ENCODE measurements at regions not wholly inside any gene's neighbourhood (a gene's known extent, or its start where the extent isn't known, plus 50 kb on each side); places are given as distances from the start of the nearest gene placed in this dataset.

DNA sequence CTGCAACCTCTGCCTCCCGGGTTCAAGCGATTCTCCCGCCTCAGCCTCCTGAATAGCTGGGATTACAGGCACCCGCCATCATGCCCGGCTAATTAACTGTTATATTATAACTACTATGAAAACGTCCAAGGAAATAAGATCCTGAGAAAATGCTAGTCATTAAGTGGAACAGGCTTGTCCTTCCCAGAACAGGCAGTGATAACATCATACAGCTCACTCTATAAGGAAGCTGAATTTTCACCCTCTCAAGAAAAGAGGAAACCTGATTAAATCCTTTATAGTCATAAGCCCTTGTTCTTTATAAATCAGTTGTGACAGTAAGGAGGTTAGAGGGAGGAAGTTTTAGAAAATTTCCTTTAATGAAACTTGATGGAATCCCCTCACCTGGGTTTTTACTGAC, 163.9 kb upstream of the CLINT1 start:
- DNase-seq (ENCODE audit: low read depth) = no peak

- DNase-seq (ENCODE audit: low read depth) = no peak
Measured at GRCh38 chr5:158022393-158022792, 163.4 kb upstream of the CLINT1 start.

GRCh38 chr5:158020555-158021418, 161.8 kb upstream of the CLINT1 start:
- DNase-seq (ENCODE audit: low read depth) = no peak

GRCh38 chr5:158017469-158017868, 158.5 kb upstream of the CLINT1 start:
- DNase-seq (ENCODE audit: low read depth) = no peak

DNA sequence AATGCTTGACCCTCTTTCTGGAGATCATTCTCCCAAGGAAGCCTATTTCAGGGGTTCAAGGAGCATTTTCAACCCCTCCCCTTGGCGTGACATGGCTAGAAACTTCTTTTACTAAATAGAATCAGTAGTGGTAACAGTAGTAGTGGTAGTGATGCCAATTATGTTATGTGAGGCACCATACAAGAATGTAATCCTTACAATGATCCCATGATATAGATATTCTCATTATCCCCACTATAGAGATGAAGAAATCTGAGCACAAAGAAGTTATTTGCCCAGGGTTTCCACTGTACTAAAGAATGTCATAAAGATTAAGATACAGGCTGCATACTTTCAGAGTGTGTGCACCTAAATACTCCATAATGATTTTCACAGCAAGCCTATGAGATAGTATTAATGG, 155.4 kb upstream of the CLINT1 start:
- DNase-seq (ENCODE audit: low read depth) = no peak

- DNase-seq (ENCODE audit: low read depth) = no peak
Measured at GRCh38 chr5:158013939-158014338, 155.0 kb upstream of the CLINT1 start.

GRCh38 chr5:158013303-158013702, 154.4 kb upstream of the CLINT1 start:
- DNase-seq (ENCODE audit: low read depth) = no peak

DNA sequence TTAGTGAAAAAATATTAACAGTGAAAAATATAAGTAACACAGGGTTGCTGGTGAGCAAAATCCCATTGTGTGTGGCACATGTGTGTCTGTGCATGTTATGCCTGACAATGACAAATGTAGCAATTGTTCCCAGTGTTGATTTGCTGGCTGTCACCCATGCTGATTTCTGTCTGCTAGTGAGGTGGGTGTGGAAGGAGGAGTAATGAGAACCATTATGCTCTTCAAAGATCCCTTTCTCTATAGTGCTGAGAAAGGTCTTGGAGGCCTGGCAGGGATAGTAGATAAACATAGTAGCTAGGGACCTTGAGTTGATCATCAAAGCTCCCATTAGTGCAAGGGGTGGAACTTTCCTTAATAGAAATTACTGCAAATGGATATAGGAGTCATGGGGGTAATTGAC, 152.5 kb upstream of the CLINT1 start:
- no peak for DNase-seq (ENCODE audit: low read depth)

- no peak for DNase-seq (ENCODE audit: low read depth)
Measured at GRCh38 chr5:158010831-158011230, 151.9 kb upstream of the CLINT1 start.

- DNase-seq (ENCODE audit: low read depth) = no peak
Measured at GRCh38 chr5:158007336-158007735, 148.4 kb upstream of the CLINT1 start.

- no peak for DNase-seq (ENCODE audit: low read depth)
Measured at GRCh38 chr5:157999696-158000095, 140.8 kb upstream of the CLINT1 start.

- DNase-seq (ENCODE audit: low read depth) = no peak
Measured at GRCh38 chr5:157997991-157998504, 139.1 kb upstream of the CLINT1 start.

DNA sequence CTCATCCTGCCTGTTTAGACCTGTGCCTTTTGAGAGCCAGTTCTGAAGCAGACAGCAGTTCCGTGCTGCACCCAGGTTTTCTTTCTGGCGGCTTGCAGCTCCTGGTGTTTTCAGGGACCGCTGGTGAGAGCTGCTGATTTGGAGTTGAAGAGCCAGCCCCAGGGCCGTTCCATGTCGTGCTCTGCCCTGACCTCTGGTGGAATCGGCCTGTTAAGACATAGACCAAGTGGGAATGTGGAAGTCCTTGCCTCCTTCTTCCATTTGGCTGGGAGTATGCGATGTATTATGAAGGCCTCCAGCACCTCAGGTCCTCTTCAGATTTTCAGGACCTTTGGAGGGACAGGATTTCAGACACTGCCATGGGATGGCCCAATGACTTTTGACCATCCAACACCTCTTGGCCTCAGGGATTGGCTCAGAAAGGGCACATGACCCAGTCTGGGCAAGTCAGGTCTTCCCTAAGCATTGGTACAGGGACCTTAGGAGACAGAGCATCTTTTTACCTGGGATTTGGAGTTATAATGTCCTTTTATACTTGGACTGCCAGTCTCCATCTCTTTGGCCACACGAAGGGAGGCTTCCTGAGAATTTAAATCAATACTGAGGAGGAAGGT, 136.1 kb upstream of the CLINT1 start:
- peak; percentile 11 for DNase-seq (ENCODE audit: low read depth)

DNA sequence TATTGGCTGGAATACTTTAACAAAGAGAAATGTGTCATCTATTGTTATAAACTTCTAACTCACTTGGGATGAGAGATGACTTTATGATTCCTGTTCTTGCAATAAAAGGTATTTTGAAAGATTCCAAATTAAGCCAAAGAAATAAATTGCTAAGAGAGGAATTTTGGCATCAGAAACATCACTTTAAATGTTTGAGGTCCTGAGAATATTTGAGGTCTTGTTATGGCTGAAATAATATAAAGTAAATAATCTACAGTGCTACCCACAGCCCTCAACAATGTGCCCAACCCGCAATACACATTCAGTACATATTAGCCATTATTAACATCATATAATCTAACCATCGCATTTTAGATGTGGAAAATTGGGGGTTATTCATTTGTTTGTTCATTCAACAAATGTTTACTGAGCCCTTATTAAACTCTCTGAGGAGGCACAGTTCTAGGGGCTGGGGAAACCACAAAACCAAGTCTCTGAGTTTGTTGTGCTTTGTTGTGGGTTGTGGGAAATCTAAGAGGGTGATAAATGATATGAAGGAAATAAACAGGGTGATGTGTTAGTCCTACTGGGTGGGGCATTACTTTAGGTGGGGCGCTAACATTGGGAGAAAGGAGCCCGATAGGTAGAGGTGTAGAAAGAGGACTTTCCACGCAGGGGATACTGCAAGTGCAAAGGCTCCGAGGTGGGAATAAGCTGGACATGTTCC, 135.2 kb upstream of the CLINT1 start:
- no peak for DNase-seq (ENCODE audit: low read depth)

DNA sequence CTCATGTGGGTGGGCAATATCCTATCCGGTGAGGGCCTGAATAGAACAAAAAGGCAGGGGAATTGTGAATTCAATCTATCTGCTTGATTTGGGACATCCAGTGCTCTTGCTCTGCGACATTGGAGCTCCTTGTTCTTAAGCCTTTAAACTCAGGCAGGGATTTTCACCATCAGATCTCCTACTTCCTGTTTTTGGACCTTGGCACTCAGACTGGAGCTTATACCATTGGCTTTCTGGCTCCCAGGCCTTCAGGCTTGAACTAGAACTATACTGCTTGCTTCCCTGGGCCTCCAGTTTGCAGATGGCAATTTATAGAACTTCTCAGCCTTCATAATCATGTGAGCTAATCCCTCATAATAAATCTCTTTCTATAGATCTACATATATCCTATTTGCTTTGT, 134.3 kb upstream of the CLINT1 start:
- no peak for DNase-seq (ENCODE audit: low read depth)

GRCh38 chr5:157990583-157991181, 131.7 kb upstream of the CLINT1 start:
- no peak for DNase-seq (ENCODE audit: low read depth)

GRCh38 chr5:157989296-157989695, 130.4 kb upstream of the CLINT1 start:
- no peak for DNase-seq (ENCODE audit: low read depth)

- no peak for DNase-seq (ENCODE audit: low read depth)
Measured at GRCh38 chr5:157987259-157987658, 128.3 kb upstream of the CLINT1 start.

GRCh38 chr5:157986431-157986990, 127.6 kb upstream of the CLINT1 start:
- DNase-seq (ENCODE audit: low read depth) = no peak

GRCh38 chr5:157984611-157985010, 125.7 kb upstream of the CLINT1 start:
- no peak for DNase-seq (ENCODE audit: low read depth)

DNA sequence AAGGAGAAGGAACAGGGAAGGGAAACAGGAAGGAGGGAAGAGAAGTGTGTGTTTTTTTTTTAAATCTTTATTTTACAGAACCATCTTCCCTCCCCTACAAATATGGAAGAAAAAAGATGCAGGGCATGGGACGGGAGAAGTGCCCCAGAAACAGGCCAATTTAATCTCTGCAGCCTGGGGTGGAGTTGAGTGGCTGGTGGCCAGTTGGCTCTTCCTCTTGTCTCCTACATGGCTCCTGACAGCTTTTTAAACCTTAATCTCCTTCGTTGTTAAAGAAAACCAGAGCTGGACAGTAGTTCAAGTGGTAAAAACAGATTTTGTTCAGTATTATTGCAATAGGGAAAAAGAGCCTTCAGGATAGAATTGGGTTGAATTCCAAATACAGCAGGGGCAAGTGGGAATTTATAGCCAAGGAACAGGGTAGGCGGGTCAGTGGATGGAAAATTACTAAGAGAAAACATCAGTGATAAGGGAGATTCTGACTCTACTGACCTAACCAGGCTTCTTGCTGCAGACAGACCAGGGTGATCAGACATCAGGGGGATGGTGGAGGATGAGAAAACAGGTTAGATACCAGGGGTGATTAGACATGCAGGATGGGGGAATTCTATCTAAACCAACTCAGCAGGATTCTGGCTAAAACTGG, 125.1 kb upstream of the CLINT1 start:
- DNase-seq (ENCODE audit: low read depth) = no peak

GRCh38 chr5:157978061-157978460, 119.1 kb upstream of the CLINT1 start:
- DNase-seq (ENCODE audit: low read depth) = no peak

All from stimulated activated CD8-positive, alpha-beta memory T cell treated with anti-CD3 and anti-CD28 coated beads, Interleukin-4, amount 100 ng/mL, for 24 hours (primary cell).